GM12892 (cell line): ENCODE measurements at regions not wholly inside any gene's neighbourhood (a gene's known extent, or its start where the extent isn't known, plus 50 kb on each side); places are given as distances from the start of the nearest gene placed in this dataset.

Source experiments
- POLR2A ChIP-seq: IDR thresholded peaks from 2 replicates; pipeline ENCODE4 v1.6.1; 2011; ENCODE audit warnings: low read depth, low read length, control low read depth
- POLR2AphosphoS5 ChIP-seq: IDR thresholded peaks from 2 replicates; pipeline ENCODE4 v1.6.1; 2011; ENCODE audit warnings: low read depth, low read length, control low read depth
- TAF1 ChIP-seq: IDR thresholded peaks from 2 replicates; pipeline ENCODE4 v1.6.1; 2011; ENCODE audit warnings: low read depth, mild to moderate bottlenecking, control low read depth, low read length, borderline replicate concordance

DNA sequence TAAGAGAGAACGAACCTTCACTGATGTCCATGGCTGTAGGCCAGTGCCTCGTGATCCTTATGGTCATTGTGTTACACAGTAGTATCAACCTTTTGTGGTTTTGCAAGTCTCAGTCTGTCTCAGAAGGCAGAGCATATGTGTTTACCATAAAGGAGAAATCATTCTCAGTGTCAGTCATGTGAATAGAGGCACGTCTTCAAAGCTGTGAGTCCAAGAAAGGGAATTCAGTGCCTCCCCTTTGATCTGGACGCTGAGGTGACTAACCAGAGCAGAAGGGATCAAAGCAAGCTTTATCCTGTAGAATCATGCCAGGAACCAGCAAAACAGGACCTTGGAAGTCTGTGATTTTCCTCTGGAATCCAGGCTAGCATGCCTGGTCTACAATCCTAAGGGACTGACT lies 433.9 kb downstream of the DNAH5 start:
- TF ChIP-seq POLR2AphosphoS5 (no peak), POLR2A (no peak), TAF1 (no peak)
